H1 (cell line): ENCODE measurements at regions not wholly inside any gene's neighbourhood (a gene's known extent, or its start where the extent isn't known, plus 50 kb on each side); places are given as distances from the start of the nearest gene placed in this dataset.

Experiments
- CTCF ChIA-PET: fragments of 300-600 bp; sonication (Branson Sonifier 250); formaldehyde crosslinking; loops from one replicate; lab custom pipeline; 2021; ENCODE audit not compliant: partially characterized antibody; lab: Charles Lee
- POLR2A ChIA-PET: fragments of 300-600 bp; sonication (Branson Sonifier 250); formaldehyde crosslinking; loops from one replicate; lab custom pipeline; 2021; ENCODE audit warnings: inconsistent platforms; ENCODE audit not compliant: partially characterized antibody; lab: Charles Lee
- DNase-seq, 2 experiments: peaks; one replicate each; pipeline versions ENCODE4 v3.0.0 to v3.0.0-alpha.2; 2010 to 2022; ENCODE audit warnings: low spot score in 2 of 2, low read depth in 1 of 2, mixed read lengths in 1 of 2
- FAIRE-seq: peaks from 2 replicates; lab custom pipeline; 2011; peaks lifted over from hg19 to GRCh38; lab: Jason Lieb, UNC
- H2AFZ ChIP-seq: 2 replicates; pipeline ENCODE4 v1.8.1; 2012; ENCODE audit warnings: low read length, inconsistent platforms
- H2AK5ac ChIP-seq: 2 replicates; pipeline ENCODE4 v1.6.1; 2013; ENCODE audit warnings: low read depth, low read length
- H2BK120ac ChIP-seq: replicated peaks from 2 replicates; pipeline ENCODE3; 2013; ENCODE audit warnings: low read depth, low read length, inconsistent platforms
- H2BK12ac ChIP-seq: 2 replicates; pipeline ENCODE4 v1.6.1; 2013; ENCODE audit warnings: low read depth, low read length
- H2BK15ac ChIP-seq: 2 replicates; pipeline ENCODE4 v1.6.1; 2013; ENCODE audit warnings: low read length
- H2BK20ac ChIP-seq: 2 replicates; pipeline ENCODE4 v1.6.1; 2013; ENCODE audit warnings: low read length
- H2BK5ac ChIP-seq: 2 replicates; pipeline ENCODE4 v1.6.1; 2013; ENCODE audit warnings: low read depth, low read length
- H3K14ac ChIP-seq: 2 replicates; pipeline ENCODE4 v1.6.1; 2013; ENCODE audit warnings: inconsistent platforms; ENCODE audit not compliant: insufficient read length
- H3K18ac ChIP-seq: 2 replicates; pipeline ENCODE4 v1.6.1; 2013; ENCODE audit warnings: low read length; ENCODE audit errors: extremely low read depth
- H3K23ac ChIP-seq: 2 replicates; pipeline ENCODE4 v1.6.1; 2013; ENCODE audit warnings: inconsistent platforms; ENCODE audit not compliant: insufficient read length
- H3K23me2 ChIP-seq: 2 replicates; pipeline ENCODE4 v1.6.1; 2013; ENCODE audit warnings: low read depth, low read length
- H3K27ac ChIP-seq: 2 replicates; pipeline ENCODE4 v1.6.1; 2011; ENCODE audit warnings: low read depth, low read length, inconsistent platforms
- H3K27me3 ChIP-seq, 4 experiments: replicated peaks in 1 of 4; 1 replicate in 1 of 4; 2 replicates in 3 of 4; pipeline versions ENCODE4 v1.6.1 to v1.8.1; 2011 to 2013; ENCODE audit warnings: low read length in 3 of 4, mild to moderate bottlenecking in 3 of 4, inconsistent platforms in 2 of 4, mixed read lengths in 2 of 4, moderate library complexity in 1 of 4; ENCODE audit not compliant: control insufficient read depth in 3 of 4, insufficient read depth in 3 of 4; ENCODE audit errors: extremely low read depth in 1 of 4
- H3K36me3 ChIP-seq, 4 experiments: 2 replicates each; pipeline versions ENCODE4 v1.6.1 to v1.8.1; 2011 to 2013; ENCODE audit warnings: mild to moderate bottlenecking in 4 of 4, low read length in 3 of 4, moderate library complexity in 2 of 4, control low read depth in 1 of 4, inconsistent platforms in 1 of 4; ENCODE audit not compliant: insufficient read depth in 4 of 4, control insufficient read depth in 2 of 4
- H3K4ac ChIP-seq: replicated peaks from 2 replicates; pipeline ENCODE3; 2013; ENCODE audit warnings: low read length, low read depth, mixed read lengths, inconsistent platforms; ENCODE audit not compliant: insufficient read length
- H3K4me1 ChIP-seq, 4 experiments: replicated peaks in 1 of 4; 1 replicate in 1 of 4; 2 replicates in 3 of 4; pipeline versions ENCODE4 v1.6.1 to v1.8.1; 2011 to 2013; ENCODE audit warnings: low read length in 3 of 4, inconsistent platforms in 2 of 4, mixed read lengths in 1 of 4; ENCODE audit not compliant: insufficient read depth in 4 of 4, control insufficient read depth in 3 of 4
- H3K4me2 ChIP-seq, 2 experiments: 2 replicates each; pipeline versions ENCODE4 v1.6.1 to v1.8.1; 2011 to 2013; ENCODE audit warnings: low read depth in 2 of 2, low read length in 2 of 2, control low read depth in 1 of 2, inconsistent platforms in 1 of 2, mild to moderate bottlenecking in 1 of 2; ENCODE audit not compliant: insufficient read depth in 1 of 2
- H3K4me3 ChIP-seq, 4 experiments: fragments of 200-600, 300-600 bp in 1 of 4; sonication (generic), shearing (Covaris generic), sonication (Bioruptor Twin) in 1 of 4; 2 replicates each; pipeline versions ENCODE4 v1.5.1 to v1.8.1; 2011 to 2016; ENCODE audit warnings: low read length in 4 of 4, low read depth in 3 of 4, control low read depth in 2 of 4, inconsistent platforms in 2 of 4, mild to moderate bottlenecking in 2 of 4, mixed read lengths in 1 of 4, moderate library complexity in 1 of 4; ENCODE audit not compliant: insufficient read depth in 2 of 4; ENCODE audit errors: extremely low read depth in 1 of 4
- H3K56ac ChIP-seq: replicated peaks from 2 replicates; pipeline ENCODE3; 2013; ENCODE audit warnings: low read depth, mild to moderate bottlenecking, mixed read lengths, low read length, inconsistent platforms; ENCODE audit not compliant: insufficient read length
- H3K79me1 ChIP-seq: 2 replicates; pipeline ENCODE4 v1.6.1; 2013; ENCODE audit warnings: low read depth, low read length, control low read depth
- H3K79me2 ChIP-seq, 2 experiments: 2 replicates each; pipeline versions ENCODE4 v1.6.1 to v1.8.1; 2012 to 2013; ENCODE audit warnings: low read length in 2 of 2, mild to moderate bottlenecking in 2 of 2, inconsistent platforms in 1 of 2; ENCODE audit not compliant: insufficient read depth in 2 of 2, control insufficient read depth in 1 of 2
- H3K9ac ChIP-seq, 4 experiments: replicated peaks in 1 of 4; 1 replicate in 1 of 4; 2 replicates in 3 of 4; pipeline versions ENCODE4 v1.6.1 to v1.8.1; 2011 to 2013; ENCODE audit warnings: low read depth in 3 of 4, low read length in 3 of 4, control low read depth in 2 of 4, mild to moderate bottlenecking in 2 of 4, moderate library complexity in 2 of 4, inconsistent platforms in 1 of 4; ENCODE audit errors: extremely low read depth in 1 of 4
- H3K9me3 ChIP-seq, 2 experiments: 2 replicates each; pipeline versions ENCODE4 v1.6.1 to v1.8.1; 2012 to 2013; ENCODE audit warnings: mild to moderate bottlenecking in 2 of 2, moderate library complexity in 2 of 2, control low read depth in 1 of 2, inconsistent platforms in 1 of 2, low read depth in 1 of 2, low read length in 1 of 2, mixed read lengths in 1 of 2; ENCODE audit not compliant: insufficient read depth in 2 of 2
- H4K20me1 ChIP-seq, 2 experiments: replicated peaks in 1 of 2; 2 replicates each; pipeline versions ENCODE3 to v1.8.1; 2011 to 2013; ENCODE audit warnings: inconsistent platforms in 2 of 2, low read length in 2 of 2, mild to moderate bottlenecking in 1 of 2; ENCODE audit not compliant: insufficient read depth in 2 of 2, control insufficient read depth in 1 of 2
- H4K5ac ChIP-seq: 2 replicates; pipeline ENCODE4 v1.6.1; 2013; ENCODE audit warnings: low read length, low read depth, mixed read lengths, inconsistent platforms; ENCODE audit not compliant: insufficient read length
- H4K8ac ChIP-seq: 2 replicates; pipeline ENCODE4 v1.8.0; 2013; ENCODE audit warnings: mild to moderate bottlenecking, moderate library complexity, low read length, inconsistent platforms; ENCODE audit not compliant: insufficient read depth; ENCODE audit errors: extremely low read depth
- H4K91ac ChIP-seq: replicated peaks from 2 replicates; pipeline ENCODE3; 2013; ENCODE audit warnings: low read length, mixed read lengths, inconsistent platforms; ENCODE audit not compliant: insufficient read length
- KDM1A ChIP-seq: fragments of 200-600, 300-600 bp; sonication (generic); IDR thresholded peaks from 2 replicates; pipeline ENCODE4 v1.7.1; 2016; ENCODE audit warnings: mild to moderate bottlenecking, low read length, borderline replicate concordance
- WGBS, 2 experiments: shearing (Covaris generic) in 1 of 2; methylation state at CpG; one replicate each; pipeline versions ENCODE4 v1.1.6 to v1.1.7; 2013 to 2015; ENCODE audit warnings: low lambda C conversion rate in 2 of 2, mixed read lengths in 2 of 2, inconsistent platforms in 1 of 2, low coverage in 1 of 2, missing lambda C conversion rate in 1 of 2; ENCODE audit not compliant: insufficient replicate concordance in 2 of 2, insufficient coverage in 1 of 2, insufficient read length in 1 of 2; ENCODE audit errors: extremely low coverage in 1 of 2, missing lambda C conversion rate in 1 of 2; 5-methylcytosine and 5-hydroxymethylcytosine counted together

DNA sequence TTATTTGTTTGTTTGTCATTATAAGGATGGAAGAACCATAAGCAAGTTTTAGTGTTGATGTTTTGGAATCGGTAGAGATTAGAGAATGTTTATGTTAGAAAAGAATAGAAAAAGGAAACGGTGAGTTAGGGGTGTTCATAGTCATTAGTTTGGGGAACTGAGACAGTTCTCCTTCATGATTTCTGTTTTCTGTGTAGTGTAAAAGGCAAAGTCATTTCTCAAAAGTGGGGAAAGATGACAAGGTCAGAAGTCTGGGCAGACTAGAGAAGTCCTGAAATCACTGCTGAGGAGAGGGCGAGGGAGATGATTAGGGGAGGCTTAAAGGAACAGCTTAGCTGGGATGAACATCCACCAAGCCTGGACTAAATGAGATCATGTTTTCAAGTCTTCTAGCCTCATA is 498.9 kb downstream of the TTLL7 start:
- no peak for FAIRE-seq
- H3K56ac ChIP-seq = no peak overlapping the region
- no peak overlapping the region for H3K23ac ChIP-seq
- no peaks in the 10 kb centered on the region for H3K79me1 ChIP-seq
- ChIA-PET POLR2A (no interaction called here), CTCF (no interaction called here)
- H2AFZ ChIP-seq = no peak overlapping the region
- no peak overlapping the region for H4K5ac ChIP-seq
- H3K9me3 ChIP-seq = no peaks in the 10 kb centered on the region
- no peak overlapping the region for H2BK5ac ChIP-seq
- H4K8ac ChIP-seq = no peak overlapping the region
- H2BK20ac ChIP-seq = no peak overlapping the region
- H3K4me3 ChIP-seq = no peak overlapping the region
- H3K23me2 ChIP-seq = no peaks in the 10 kb centered on the region; the same call in 1 of the 2 replicates
- H3K4me2 ChIP-seq = no peak overlapping the region
- H4K91ac ChIP-seq = no peak overlapping the region
- H2AK5ac ChIP-seq = no peak overlapping the region
- no peaks in the 10 kb centered on the region for H3K79me2 ChIP-seq
- H3K27ac ChIP-seq = no peak overlapping the region
- no peak for TF ChIP-seq KDM1A
- DNase-seq = no peak
- H2BK12ac ChIP-seq = no peak overlapping the region
- H3K36me3 ChIP-seq = no peaks in the 10 kb centered on the region
- WGBS, 2 experiments = 87 to 100% methylated on average over 2 to 3 of the region's 3 CpGs
- no peak overlapping the region for H3K14ac ChIP-seq
- H2BK15ac ChIP-seq = no peak overlapping the region
- H2BK120ac ChIP-seq = no peak overlapping the region
- H3K4me1 ChIP-seq = no peaks in the 10 kb centered on the region
- H3K9ac ChIP-seq = no peak overlapping the region
- H3K27me3 ChIP-seq = no peaks in the 10 kb centered on the region
- H4K20me1 ChIP-seq = no peaks in the 10 kb centered on the region
- H3K4ac ChIP-seq = no peak overlapping the region
- H3K18ac ChIP-seq = no peak overlapping the region
